Endothelial cell (in vitro differentiated cells): ENCODE measurements at regions not wholly inside any gene's neighbourhood (a gene's known extent, or its start where the extent isn't known, plus 50 kb on each side); places are given as distances from the start of the nearest gene placed in this dataset.
"Not testable (repeated sequence)": the region's sequence is repeated elsewhere in the genome, so short reads cannot be mapped to it uniquely, and the experiment has no call there.

ENCODE experiments used
- DNase-seq: peaks from one replicate; pipeline ENCODE4 v3.0.0; 2021; ENCODE audit warnings: low spot score
- H3K27ac Mint-ChIP-seq: one replicate; pipeline ENCODE4 v1.8.0; 2021; ENCODE audit warnings: mixed read lengths, inconsistent platforms; ENCODE audit not compliant: unreplicated experiment
- H3K27me3 Mint-ChIP-seq: one replicate; pipeline ENCODE4 v1.8.0; 2021; ENCODE audit warnings: mild to moderate bottlenecking, moderate library complexity, mixed read lengths, inconsistent platforms; ENCODE audit not compliant: unreplicated experiment
- H3K36me3 Mint-ChIP-seq: one replicate; pipeline ENCODE4 v1.8.0; 2021; ENCODE audit warnings: mild to moderate bottlenecking, low read depth, mixed read lengths, inconsistent platforms; ENCODE audit not compliant: unreplicated experiment
- H3K4me1 Mint-ChIP-seq: one replicate; pipeline ENCODE4 v1.8.0; 2021; ENCODE audit warnings: mild to moderate bottlenecking, mixed read lengths, inconsistent platforms; ENCODE audit not compliant: unreplicated experiment
- H3K4me3 Mint-ChIP-seq: one replicate; pipeline ENCODE4 v1.8.0; 2021; ENCODE audit warnings: mild to moderate bottlenecking, mixed read lengths, inconsistent platforms; ENCODE audit not compliant: unreplicated experiment
- H3K9me3 Mint-ChIP-seq: one replicate; pipeline ENCODE4 v1.8.0; 2021; ENCODE audit warnings: mixed read lengths, inconsistent platforms; ENCODE audit not compliant: unreplicated experiment
- TF ChIP-seq, protein P1 (sequence below): fragments of 200-600 bp; sonication (generic); IDR thresholded peaks from one replicate; pipeline ENCODE4 v1.5.0; 2021; ENCODE audit warnings: antibody characterized with exemption; ENCODE audit not compliant: unreplicated experiment

DNA sequence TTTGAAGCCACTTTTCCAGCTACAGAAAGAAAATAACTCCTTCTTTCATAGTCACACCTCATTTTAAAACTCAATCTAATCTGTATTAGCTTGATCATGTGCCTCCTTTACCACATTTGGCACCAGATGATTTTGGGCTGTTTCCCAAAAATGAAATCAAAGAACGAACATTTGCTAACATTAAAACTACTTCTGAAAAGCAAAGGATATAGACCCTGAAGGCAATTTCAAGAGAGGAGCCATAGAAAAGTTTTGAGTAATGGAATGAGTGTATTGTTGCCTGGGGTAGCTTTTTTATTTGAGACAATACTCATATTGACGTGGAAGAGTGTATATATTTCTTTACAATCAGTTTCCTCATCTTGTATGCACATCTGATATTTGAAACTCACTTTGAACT is 152.8 kb upstream of the TBL1XR1 start:
- TF ChIP-seq, protein P1, sequence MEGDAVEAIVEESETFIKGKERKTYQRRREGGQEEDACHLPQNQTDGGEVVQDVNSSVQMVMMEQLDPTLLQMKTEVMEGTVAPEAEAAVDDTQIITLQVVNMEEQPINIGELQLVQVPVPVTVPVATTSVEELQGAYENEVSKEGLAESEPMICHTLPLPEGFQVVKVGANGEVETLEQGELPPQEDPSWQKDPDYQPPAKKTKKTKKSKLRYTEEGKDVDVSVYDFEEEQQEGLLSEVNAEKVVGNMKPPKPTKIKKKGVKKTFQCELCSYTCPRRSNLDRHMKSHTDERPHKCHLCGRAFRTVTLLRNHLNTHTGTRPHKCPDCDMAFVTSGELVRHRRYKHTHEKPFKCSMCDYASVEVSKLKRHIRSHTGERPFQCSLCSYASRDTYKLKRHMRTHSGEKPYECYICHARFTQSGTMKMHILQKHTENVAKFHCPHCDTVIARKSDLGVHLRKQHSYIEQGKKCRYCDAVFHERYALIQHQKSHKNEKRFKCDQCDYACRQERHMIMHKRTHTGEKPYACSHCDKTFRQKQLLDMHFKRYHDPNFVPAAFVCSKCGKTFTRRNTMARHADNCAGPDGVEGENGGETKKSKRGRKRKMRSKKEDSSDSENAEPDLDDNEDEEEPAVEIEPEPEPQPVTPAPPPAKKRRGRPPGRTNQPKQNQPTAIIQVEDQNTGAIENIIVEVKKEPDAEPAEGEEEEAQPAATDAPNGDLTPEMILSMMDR: no peak
- H3K36me3 Mint-ChIP-seq: no peaks in the 10 kb centered on the region

DNA sequence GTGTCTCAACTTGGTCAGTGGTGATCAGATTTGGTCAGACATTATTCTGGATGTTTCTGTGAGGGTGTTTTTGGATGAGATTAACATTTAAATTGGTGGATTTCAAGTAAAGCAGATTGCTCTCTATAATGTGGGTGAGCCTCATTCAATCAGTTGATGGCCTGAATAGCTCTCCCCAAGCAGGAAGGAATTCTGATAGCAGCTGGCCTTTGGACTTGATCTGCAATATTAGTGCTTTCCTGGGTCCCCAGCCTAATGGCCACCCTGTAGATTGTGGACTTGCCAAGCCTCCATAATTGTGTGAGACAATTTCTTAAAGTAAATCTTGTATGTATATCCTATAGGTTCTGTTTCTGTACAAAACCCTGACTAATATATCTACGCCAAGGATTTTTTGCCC is 153.9 kb upstream of the TBL1XR1 start:
- no peak for DNase-seq
- peaks cover 15% of the 10 kb centered on the region for H3K27me3 Mint-ChIP-seq
- H3K9me3 Mint-ChIP-seq: no peaks in the 10 kb centered on the region
- H3K4me1 Mint-ChIP-seq: peaks cover 40% of the 10 kb centered on the region
- TF ChIP-seq, protein P1: no peak
- H3K4me3 Mint-ChIP-seq: no peak overlapping the region
- H3K36me3 Mint-ChIP-seq: no peaks in the 10 kb centered on the region
- H3K27ac Mint-ChIP-seq: no peak overlapping the region

More for the DNA sequence above, 152.8 kb upstream of the TBL1XR1 start:
- Mint-ChIP-seq H3K4me3 (no peak overlapping the region), H3K9me3 (no peaks in the 10 kb centered on the region), H3K27ac (peak overlapping the region; percentile 15), H3K27me3 (peaks cover 9% of the 10 kb centered on the region), H3K4me1 (peaks cover 45% of the 10 kb centered on the region)
- DNase-seq: no peak

DNA sequence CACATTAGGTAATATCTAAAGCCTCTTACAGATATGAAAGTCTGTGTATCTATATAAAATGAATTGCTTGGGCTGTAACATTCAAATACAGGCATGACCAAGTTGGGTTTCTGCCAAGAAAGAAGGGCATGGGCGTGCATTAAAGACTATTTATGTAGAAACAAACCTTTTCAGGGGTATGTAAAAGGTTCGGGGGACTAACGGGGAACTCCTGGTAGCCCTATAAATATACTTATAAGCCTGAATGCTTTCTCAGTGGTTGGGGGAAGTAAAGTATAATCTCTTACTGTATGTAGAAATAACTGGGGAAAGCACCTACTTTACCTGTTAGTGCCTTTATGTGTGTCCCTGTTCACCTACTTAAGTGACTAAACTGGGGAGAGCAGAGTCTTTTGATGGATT is 154.5 kb upstream of the TBL1XR1 start:
- Mint-ChIP-seq H3K9me3 (no peaks in the 10 kb centered on the region), H3K4me3 (no peak overlapping the region), H3K27ac (no peak overlapping the region), H3K36me3 (no peaks in the 10 kb centered on the region), H3K27me3 (peaks cover 18% of the 10 kb centered on the region), H3K4me1 (peaks cover 40% of the 10 kb centered on the region)
- no peak for DNase-seq
- TF ChIP-seq, protein P1: no peak

DNA sequence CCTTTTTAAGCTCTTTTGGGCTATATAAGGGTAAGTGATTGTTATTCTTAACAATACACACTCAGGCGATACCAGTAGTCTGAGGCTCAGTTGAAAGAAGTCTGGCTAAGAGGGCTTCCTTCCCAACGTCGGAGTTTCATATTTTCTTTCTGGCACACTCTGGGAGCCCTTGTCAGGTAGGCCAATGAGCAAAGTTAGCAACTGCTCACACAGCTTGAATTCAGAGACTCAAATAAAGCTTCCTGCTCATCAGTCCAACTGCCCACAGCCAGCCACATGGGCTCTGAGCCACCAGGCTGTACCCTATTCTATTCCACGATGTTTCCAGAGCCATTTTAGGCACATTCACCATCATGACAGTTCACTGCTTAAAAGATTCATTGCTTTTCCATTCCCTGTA is 155.1 kb upstream of the TBL1XR1 start:
- Mint-ChIP-seq H3K27me3 (peaks cover 20% of the 10 kb centered on the region), H3K4me1 (peaks cover 41% of the 10 kb centered on the region), H3K9me3 (no peaks in the 10 kb centered on the region), H3K27ac (no peak overlapping the region), H3K4me3 (no peak overlapping the region), H3K36me3 (no peaks in the 10 kb centered on the region)
- TF ChIP-seq, protein P1: no peak
- no peak for DNase-seq

DNA sequence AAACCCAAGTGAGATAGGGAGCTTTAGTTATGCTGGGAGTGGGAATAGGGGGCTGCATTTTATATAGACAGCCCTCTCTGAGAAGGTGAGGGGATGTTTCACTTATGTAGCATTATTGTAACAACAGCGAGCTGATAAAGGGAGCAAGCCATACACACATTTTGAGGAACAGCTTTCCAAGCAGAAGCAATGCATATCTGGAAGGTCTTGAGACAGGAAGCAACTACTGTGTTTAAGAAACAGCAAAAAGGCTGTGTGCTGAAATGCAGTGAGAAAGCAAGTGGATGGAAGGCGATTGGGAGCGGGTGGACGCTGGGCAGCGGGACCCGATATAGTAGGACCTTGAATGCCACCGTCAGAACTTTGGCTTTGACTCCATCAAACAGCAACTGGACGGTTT is 155.9 kb upstream of the TBL1XR1 start:
- TF ChIP-seq, protein P1: no peak
- DNase-seq: no peak
- peaks cover 4% of the 10 kb centered on the region for H3K36me3 Mint-ChIP-seq
- H3K27ac Mint-ChIP-seq: no peak overlapping the region
- H3K9me3 Mint-ChIP-seq: no peaks in the 10 kb centered on the region
- peaks cover 41% of the 10 kb centered on the region for H3K4me1 Mint-ChIP-seq
- no peak overlapping the region for H3K4me3 Mint-ChIP-seq
- peaks cover 24% of the 10 kb centered on the region for H3K27me3 Mint-ChIP-seq

DNA sequence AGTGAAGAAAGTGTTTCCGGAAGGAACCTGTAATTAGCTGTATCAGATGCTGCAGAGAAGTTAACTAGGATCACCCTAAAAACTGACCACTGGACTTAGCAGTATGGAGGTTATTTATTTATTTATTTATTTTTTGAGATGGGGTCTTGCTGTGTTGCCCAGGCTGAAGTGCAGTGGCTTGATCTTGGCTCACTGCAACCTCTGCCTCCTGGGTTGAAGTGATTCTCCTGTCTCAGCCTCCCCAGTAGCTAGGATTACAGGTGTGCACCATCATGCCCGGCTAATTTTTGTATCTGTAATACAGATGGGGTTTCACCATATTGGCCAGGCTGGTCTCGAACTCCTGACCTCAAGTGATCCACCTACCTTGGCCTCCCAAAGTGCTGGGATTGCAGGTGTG is 156.6 kb upstream of the TBL1XR1 start:
- H3K27ac Mint-ChIP-seq, H3K9me3 Mint-ChIP-seq, H3K4me3 Mint-ChIP-seq, DNase-seq, H3K36me3 Mint-ChIP-seq: not testable (repeated sequence)
- Mint-ChIP-seq H3K27me3 (peaks cover 30% of the 10 kb centered on the region), H3K4me1 (peaks cover 47% of the 10 kb centered on the region)
